T-helper 17 cell (primary cell): ENCODE measurements at regions not wholly inside any gene's neighbourhood (a gene's known extent, or its start where the extent isn't known, plus 50 kb on each side); places are given as distances from the start of the nearest gene placed in this dataset.
"Not testable (repeated sequence)": the region's sequence is repeated elsewhere in the genome, so short reads cannot be mapped to it uniquely, and the experiment has no call there.

ENCODE experiments used
- ATAC-seq: fragments of 150-1000 bp; cut with Tn5 transposase; 2 replicates; pipeline ENCODE4 v1.10.0; 2021; ENCODE audit warnings: mild to moderate bottlenecking, moderate library complexity
- DNase-seq, 3 donors: peaks; one replicate each; pipeline versions ENCODE4 v3.0.0 to v3.0.0-alpha.2; 2020 to 2021
- H3K9me3 ChIP-seq: one replicate; pipeline ENCODE4 v1.7.0; 2013; ENCODE audit warnings: low read length, mild to moderate bottlenecking; ENCODE audit not compliant: control insufficient read depth, poor library complexity, severe bottlenecking
- H3K27ac Mint-ChIP-seq: one replicate; pipeline ENCODE4 v1.8.0; 2022; ENCODE audit warnings: mild to moderate bottlenecking, moderate library complexity, mixed read lengths
- H3K27me3 Mint-ChIP-seq: one replicate; pipeline ENCODE4 v1.8.0; 2022; ENCODE audit warnings: mixed read lengths
- H3K36me3 Mint-ChIP-seq: one replicate; pipeline ENCODE4 v1.8.0; 2022; ENCODE audit warnings: low read depth, mixed read lengths
- H3K4me1 Mint-ChIP-seq: one replicate; pipeline ENCODE4 v1.8.0; 2022; ENCODE audit warnings: mild to moderate bottlenecking, mixed read lengths
- H3K4me3 Mint-ChIP-seq: one replicate; pipeline ENCODE4 v1.8.0; 2022; ENCODE audit warnings: mild to moderate bottlenecking, moderate library complexity, mixed read lengths

GRCh38 chrX:109874548-109874947, 128.4 kb upstream of the TMEM164 start:
- Mint-ChIP-seq H3K4me3 (no peak overlapping the region), H3K27ac (no peak overlapping the region)

GRCh38 chrX:109875831-109876230, 127.1 kb upstream of the TMEM164 start:
- no peak for DNase-seq
- Mint-ChIP-seq H3K27ac (no peak overlapping the region), H3K36me3 (no peaks in the 10 kb centered on the region), H3K27me3 (peaks cover 14% of the 10 kb centered on the region), H3K4me3 (no peak overlapping the region), H3K4me1 (peaks cover 2% of the 10 kb centered on the region)
- no peaks in the 10 kb centered on the region for H3K9me3 ChIP-seq
- no peak for ATAC-seq

More at GRCh38 chrX:109874548-109874947, 128.4 kb upstream of the TMEM164 start:
- Mint-ChIP-seq H3K4me1 (peaks cover 2% of the 10 kb centered on the region), H3K36me3 (no peaks in the 10 kb centered on the region), H3K27me3 (peaks cover 8% of the 10 kb centered on the region)
- no peaks in the 10 kb centered on the region for H3K9me3 ChIP-seq
- ATAC-seq (no peak), DNase-seq (no peak)

- H3K27me3 Mint-ChIP-seq = peaks cover 14% of the 10 kb centered on the region
- no peak for DNase-seq
- no peaks in the 10 kb centered on the region for H3K36me3 Mint-ChIP-seq
- H3K9me3 ChIP-seq = no peaks in the 10 kb centered on the region
- H3K27ac Mint-ChIP-seq = no peak overlapping the region
- no peak overlapping the region for H3K4me3 Mint-ChIP-seq
- ATAC-seq = no peak
- peaks cover 2% of the 10 kb centered on the region for H3K4me1 Mint-ChIP-seq
Measured at GRCh38 chrX:109878236-109878635, 124.7 kb upstream of the TMEM164 start.

GRCh38 chrX:109879991-109880390, 122.9 kb upstream of the TMEM164 start:
- H3K9me3 ChIP-seq = no peaks in the 10 kb centered on the region
- Mint-ChIP-seq H3K27me3 (peaks cover 14% of the 10 kb centered on the region), H3K4me1 (peaks cover 2% of the 10 kb centered on the region), H3K36me3 (no peaks in the 10 kb centered on the region), H3K4me3 (no peak overlapping the region), H3K27ac (no peak overlapping the region)
- no peak for DNase-seq
- ATAC-seq = no peak

- peaks cover 2% of the 10 kb centered on the region for H3K4me1 Mint-ChIP-seq
- H3K36me3 Mint-ChIP-seq = no peaks in the 10 kb centered on the region
- ATAC-seq (no peak), DNase-seq (no peak)
- H3K4me3 Mint-ChIP-seq = no peak overlapping the region
- no peak overlapping the region for H3K27ac Mint-ChIP-seq
- H3K9me3 ChIP-seq = no peaks in the 10 kb centered on the region
- peaks cover 14% of the 10 kb centered on the region for H3K27me3 Mint-ChIP-seq
Measured at GRCh38 chrX:109880629-109881028, 122.3 kb upstream of the TMEM164 start.

GRCh38 chrX:109886122-109886761, 116.7 kb upstream of the TMEM164 start:
- DNase-seq (no peak), ATAC-seq (no peak)
- peaks cover 8% of the 10 kb centered on the region for H3K27me3 Mint-ChIP-seq
- H3K36me3 Mint-ChIP-seq = peaks cover 3% of the 10 kb centered on the region
- H3K27ac Mint-ChIP-seq = no peak overlapping the region
- H3K4me3 Mint-ChIP-seq = no peak overlapping the region
- no peaks in the 10 kb centered on the region for H3K9me3 ChIP-seq
- peaks cover 2% of the 10 kb centered on the region for H3K4me1 Mint-ChIP-seq

- ATAC-seq = peak; percentile 48
- no peak overlapping the region for H3K27ac Mint-ChIP-seq
- no peak overlapping the region for H3K4me3 Mint-ChIP-seq
Measured at GRCh38 chrX:109889289-109890006, 113.5 kb upstream of the TMEM164 start.

GRCh38 chrX:109890300-109890699, 112.6 kb upstream of the TMEM164 start:
- DNase-seq (no peak), ATAC-seq (no peak)
- H3K9me3 ChIP-seq = no peaks in the 10 kb centered on the region
- Mint-ChIP-seq H3K4me1 (peaks cover 2% of the 10 kb centered on the region), H3K36me3 (peaks cover 3% of the 10 kb centered on the region), H3K27me3 (peaks cover 8% of the 10 kb centered on the region), H3K27ac (no peak overlapping the region), H3K4me3 (peak overlapping the region; percentile 49)

More at GRCh38 chrX:109889289-109890006, 113.5 kb upstream of the TMEM164 start:
- H3K36me3 Mint-ChIP-seq = peaks cover 3% of the 10 kb centered on the region
- peaks cover 2% of the 10 kb centered on the region for H3K4me1 Mint-ChIP-seq
- H3K9me3 ChIP-seq = no peaks in the 10 kb centered on the region
- no peak for DNase-seq
- H3K27me3 Mint-ChIP-seq = peaks cover 8% of the 10 kb centered on the region

- Mint-ChIP-seq H3K36me3 (peaks cover 3% of the 10 kb centered on the region), H3K27ac (no peak overlapping the region), H3K27me3 (peaks cover 8% of the 10 kb centered on the region), H3K4me3 (no peak overlapping the region), H3K4me1 (peaks cover 2% of the 10 kb centered on the region)
- ATAC-seq (peak; percentile 78), DNase-seq (peak; percentile 8 to 14 (median 11))
- H3K9me3 ChIP-seq = no peaks in the 10 kb centered on the region
Measured at GRCh38 chrX:109890910-109891502, 111.9 kb upstream of the TMEM164 start.

GRCh38 chrX:109896024-109896423, 106.9 kb upstream of the TMEM164 start:
- H3K27me3 Mint-ChIP-seq, DNase-seq, H3K9me3 ChIP-seq, H3K4me1 Mint-ChIP-seq, H3K4me3 Mint-ChIP-seq, H3K36me3 Mint-ChIP-seq, ATAC-seq, H3K27ac Mint-ChIP-seq: not testable (repeated sequence)

GRCh38 chrX:109902665-109903064, 100.2 kb upstream of the TMEM164 start:
- Mint-ChIP-seq H3K27ac (no peak overlapping the region), H3K4me1 (no peaks in the 10 kb centered on the region)
- ATAC-seq = no peak

GRCh38 chrX:109911046-109911445, 91.9 kb upstream of the TMEM164 start:
- H3K4me1 Mint-ChIP-seq = no peaks in the 10 kb centered on the region
- ATAC-seq (no peak), DNase-seq (no peak)
- H3K9me3 ChIP-seq = no peaks in the 10 kb centered on the region
- H3K27ac Mint-ChIP-seq = no peak overlapping the region
- no peak overlapping the region for H3K4me3 Mint-ChIP-seq
- H3K27me3 Mint-ChIP-seq = no peaks in the 10 kb centered on the region
- no peaks in the 10 kb centered on the region for H3K36me3 Mint-ChIP-seq

More at GRCh38 chrX:109902665-109903064, 100.2 kb upstream of the TMEM164 start:
- no peak for DNase-seq
- Mint-ChIP-seq H3K4me3 (no peak overlapping the region), H3K27me3 (peaks cover 17% of the 10 kb centered on the region), H3K36me3 (peaks cover 5% of the 10 kb centered on the region)
- no peaks in the 10 kb centered on the region for H3K9me3 ChIP-seq

GRCh38 chrX:109912993-109913392, 89.9 kb upstream of the TMEM164 start:
- H3K36me3 Mint-ChIP-seq, H3K27ac Mint-ChIP-seq, ATAC-seq, H3K27me3 Mint-ChIP-seq, H3K4me3 Mint-ChIP-seq, H3K9me3 ChIP-seq, H3K4me1 Mint-ChIP-seq, DNase-seq: not testable (repeated sequence)
